Natural killer cell (primary cell): ENCODE measurements at regions not wholly inside any gene's neighbourhood (a gene's known extent, or its start where the extent isn't known, plus 50 kb on each side); places are given as distances from the start of the nearest gene placed in this dataset.
"Not testable (repeated sequence)": the region's sequence is repeated elsewhere in the genome, so short reads cannot be mapped to it uniquely, and the experiment has no call there.

Experiments
- ATAC-seq, 3 donors: fragments of 150-1000 bp in 2 of 3; fragments of 200-7000 bp in 1 of 3; cut with Tn5 transposase; 1 replicate in 1 of 3; 2 replicates in 2 of 3; pipeline ENCODE4 v1.10.0; 2021; ENCODE audit warnings: mild to moderate bottlenecking in 2 of 3, moderate library complexity in 2 of 3
- DNase-seq, 2 donors: peaks; one replicate each; pipeline versions ENCODE4 v3.0.0 to v3.0.0-alpha.2; 2013 to 2021; ENCODE audit warnings: mixed read lengths in 1 of 2
- H3K27ac ChIP-seq: one replicate; pipeline ENCODE4 v1.5.1; 2013; ENCODE audit warnings: mild to moderate bottlenecking, low read length
- H3K27me3 ChIP-seq: one replicate; pipeline ENCODE4 v1.6.1; 2013; ENCODE audit warnings: low read length; ENCODE audit not compliant: control insufficient read depth, insufficient read depth
- H3K36me3 ChIP-seq: one replicate; pipeline ENCODE4 v1.6.1; 2013; ENCODE audit warnings: low read length; ENCODE audit not compliant: control insufficient read depth, insufficient read depth
- H3K4me1 ChIP-seq: one replicate; pipeline ENCODE4 v1.6.1; 2013; ENCODE audit warnings: low read length; ENCODE audit not compliant: control insufficient read depth, insufficient read depth
- H3K4me3 ChIP-seq: one replicate; pipeline ENCODE4 v1.5.1; 2013; ENCODE audit warnings: low read length
- H3K9me3 ChIP-seq: one replicate; pipeline ENCODE4 v1.6.1; 2013; ENCODE audit warnings: low read length; ENCODE audit not compliant: control insufficient read depth, insufficient read depth
- H3K27ac Mint-ChIP-seq, 2 donors: one replicate each; pipeline ENCODE4 v1.8.0; 2022; ENCODE audit warnings: mild to moderate bottlenecking in 2 of 2, mixed read lengths in 2 of 2, moderate library complexity in 1 of 2
- H3K27me3 Mint-ChIP-seq, 2 donors: one replicate each; pipeline ENCODE4 v1.8.0; 2022; ENCODE audit warnings: low read depth in 2 of 2, mixed read lengths in 2 of 2
- H3K36me3 Mint-ChIP-seq: one replicate; pipeline ENCODE4 v1.8.0; 2022; ENCODE audit warnings: mixed read lengths
- H3K4me1 Mint-ChIP-seq, 2 donors: one replicate each; pipeline ENCODE4 v1.8.0; 2022; ENCODE audit warnings: mixed read lengths in 2 of 2
- H3K4me3 Mint-ChIP-seq: one replicate; pipeline ENCODE4 v1.8.0; 2022; ENCODE audit warnings: mild to moderate bottlenecking, moderate library complexity, mixed read lengths
- H3K9me3 Mint-ChIP-seq, 2 donors: one replicate each; pipeline ENCODE4 v1.8.0; 2022; ENCODE audit warnings: mixed read lengths in 2 of 2
- CTCF ChIP-seq: fragments of 200-600 bp; IDR thresholded peaks from one replicate; pipeline ENCODE4 v1.8.0; 2022; ENCODE audit warnings: antibody characterized with exemption
- WGBS: methylation state at CpG from one replicate; pipeline ENCODE4 v1.1.7; 2013; ENCODE audit warnings: missing lambda C conversion rate; ENCODE audit not compliant: insufficient coverage; 5-methylcytosine and 5-hydroxymethylcytosine counted together
- intact Hi-C: fragments of 100-400 bp; cut with micrococcal nuclease; formaldehyde crosslinking; loops from one replicate; pipeline ENCODE4 v1.14.2; 2022

- ATAC-seq (no peak), DNase-seq (no peak)
- Mint-ChIP-seq H3K4me3 (no peak overlapping the region), H3K4me1 (no peaks in the 10 kb centered on the region), H3K9me3 (no peaks in the 10 kb centered on the region), H3K27me3 (peaks cover 0 to 5% of the 10 kb centered on the region in 2 donors), H3K27ac (no peak overlapping the region), H3K36me3 (no peaks in the 10 kb centered on the region)
- H3K27me3 ChIP-seq, result no peaks in the 10 kb centered on the region
- H3K36me3 ChIP-seq, result no peaks in the 10 kb centered on the region
- intact Hi-C loops, result no loop called here
- no peak for TF ChIP-seq CTCF
- no peaks in the 10 kb centered on the region for H3K4me1 ChIP-seq
- WGBS, result 94% methylated on average over 2 of the region's 5 CpGs
- no peaks in the 10 kb centered on the region for H3K9me3 ChIP-seq
- H3K4me3 ChIP-seq, result no peak overlapping the region
- H3K27ac ChIP-seq, result no peak overlapping the region
These were observed 55.0 kb upstream of the PPP1R2C start for GRCh38 chrX:42832764-42833549.

DNA sequence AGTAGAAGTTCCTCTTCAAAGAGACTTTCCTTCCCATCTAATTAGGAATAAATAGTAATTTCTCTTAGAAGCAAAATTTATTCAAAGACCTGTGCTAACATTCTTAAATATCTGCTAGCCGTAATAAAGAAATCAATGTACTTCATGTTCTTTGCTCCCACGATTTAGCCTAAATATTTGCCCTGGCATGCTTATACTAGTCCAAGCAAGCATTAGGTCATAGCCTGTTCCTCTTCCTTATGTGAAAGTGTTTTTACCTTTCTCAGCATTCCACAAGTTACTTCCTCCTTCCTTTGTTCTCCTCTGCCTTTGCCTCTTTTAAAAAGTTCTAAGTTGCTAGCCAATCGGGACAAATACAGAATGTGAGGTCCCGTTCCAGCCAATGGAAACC, 55.6 kb upstream of the PPP1R2C start:
- H3K9me3 ChIP-seq, H3K4me3 ChIP-seq, H3K9me3 Mint-ChIP-seq, H3K4me1 Mint-ChIP-seq, H3K27ac Mint-ChIP-seq, H3K36me3 Mint-ChIP-seq, intact Hi-C loops, DNase-seq, H3K27ac ChIP-seq, H3K4me1 ChIP-seq, H3K4me3 Mint-ChIP-seq, H3K36me3 ChIP-seq, H3K27me3 Mint-ChIP-seq, H3K27me3 ChIP-seq, ATAC-seq: not testable (repeated sequence)
- WGBS, result 93% methylated on average over 3 of the region's 4 CpGs

GRCh38 chrX:42837101-42837726, 59.3 kb upstream of the PPP1R2C start:
- ATAC-seq (no peak), DNase-seq (no peak)
- Mint-ChIP-seq H3K4me1 (no peaks in the 10 kb centered on the region), H3K9me3 (no peaks in the 10 kb centered on the region), H3K27ac (no peak overlapping the region), H3K36me3 (no peaks in the 10 kb centered on the region), H3K27me3 (no peaks in the 10 kb centered on the region), H3K4me3 (no peak overlapping the region)
- no peaks in the 10 kb centered on the region for H3K36me3 ChIP-seq
- no peaks in the 10 kb centered on the region for H3K9me3 ChIP-seq
- intact Hi-C loops, result no loop called here
- H3K4me3 ChIP-seq, result no peak overlapping the region
- no peak for TF ChIP-seq CTCF
- H3K4me1 ChIP-seq, result no peaks in the 10 kb centered on the region
- no peaks in the 10 kb centered on the region for H3K27me3 ChIP-seq
- 81% methylated on average over 2 of the region's 4 CpGs for WGBS
- no peak overlapping the region for H3K27ac ChIP-seq

DNA sequence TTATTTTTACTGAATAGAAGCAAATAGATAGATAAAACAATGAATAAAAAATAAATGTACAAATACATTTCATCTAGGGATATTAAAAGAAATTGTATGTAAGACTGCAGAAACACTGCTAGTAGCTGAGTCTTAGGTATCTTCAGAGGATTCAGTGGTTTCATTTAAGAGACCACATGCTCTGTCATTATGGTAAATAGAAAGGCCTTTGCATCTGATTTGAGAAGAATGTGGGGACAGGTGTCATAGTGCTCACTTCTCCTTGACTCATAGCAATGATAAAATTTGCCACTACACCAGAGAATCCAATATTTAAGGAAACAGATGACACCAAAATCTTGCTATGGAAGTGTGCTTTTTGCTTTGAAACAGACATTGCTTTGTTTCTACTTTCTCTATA, 59.8 kb upstream of the PPP1R2C start:
- no peaks in the 10 kb centered on the region for H3K27me3 ChIP-seq
- no peaks in the 10 kb centered on the region for H3K27me3 Mint-ChIP-seq
- no peak for TF ChIP-seq CTCF
- DNase-seq, result no peak
- H3K4me3 Mint-ChIP-seq, result no peak overlapping the region
- H3K27ac ChIP-seq, result no peak overlapping the region
- intact Hi-C loops, result no loop called here
- ATAC-seq, result no peak
- no peak overlapping the region for H3K4me3 ChIP-seq
- no peak overlapping the region for H3K27ac Mint-ChIP-seq
- no peaks in the 10 kb centered on the region for H3K9me3 Mint-ChIP-seq
- H3K9me3 ChIP-seq, result no peaks in the 10 kb centered on the region
- no peaks in the 10 kb centered on the region for H3K4me1 Mint-ChIP-seq
- no peaks in the 10 kb centered on the region for H3K4me1 ChIP-seq
- no peaks in the 10 kb centered on the region for H3K36me3 Mint-ChIP-seq
- no peaks in the 10 kb centered on the region for H3K36me3 ChIP-seq
